NCI-H2227 (cell line): ENCODE measurements at regions not wholly inside any gene's neighbourhood (a gene's known extent, or its start where the extent isn't known, plus 50 kb on each side); places are given as distances from the start of the nearest gene placed in this dataset.
A peak's percentile ranks its signal among the peaks of the same experiment; 100 is the strongest.
"Not testable (repeated sequence)": the region's sequence is repeated elsewhere in the genome, so short reads cannot be mapped to it uniquely, and the experiment has no call there.

Experiments used
- DNase-seq: peaks from one replicate; lab custom pipeline; 2025; ENCODE audit not compliant: unreplicated experiment; lab: John Stamatoyannopoulos, UW

- DNase-seq, result no peak
These were observed 50.2 kb upstream of the SLC35C1 start for GRCh38 chr11:45754741-45755140.

- DNase-seq, result no peak
These were observed 50.7 kb upstream of the SLC35C1 start for GRCh38 chr11:45754261-45754709.

- peak; percentile 54 for DNase-seq
These were observed 52.8 kb upstream of the SLC35C1 start for GRCh38 chr11:45752106-45752505.

GRCh38 chr11:45751430-45751829, 53.5 kb upstream of the SLC35C1 start:
- DNase-seq, result peak; percentile 93

GRCh38 chr11:45750439-45750838, 54.5 kb upstream of the SLC35C1 start:
- no peak for DNase-seq

- DNase-seq, result no peak
These were observed 56.1 kb upstream of the SLC35C1 start for GRCh38 chr11:45748801-45749200.

- no peak for DNase-seq
These were observed 59.7 kb upstream of the SLC35C1 start for GRCh38 chr11:45745065-45745811.

- no peak for DNase-seq
These were observed 61.1 kb upstream of the SLC35C1 start for GRCh38 chr11:45743556-45744468.

GRCh38 chr11:45741582-45741981, 63.4 kb upstream of the SLC35C1 start:
- no peak for DNase-seq

- no peak for DNase-seq
These were observed 63.9 kb upstream of the SLC35C1 start for GRCh38 chr11:45741032-45741431.

GRCh38 chr11:45739866-45740265, 65.1 kb upstream of the SLC35C1 start:
- DNase-seq, result no peak

- not testable (repeated sequence) for DNase-seq
These were observed 65.9 kb upstream of the SLC35C1 start for GRCh38 chr11:45739071-45739470.

GRCh38 chr11:45738194-45738593, 66.8 kb upstream of the SLC35C1 start:
- DNase-seq, result not testable (repeated sequence)

GRCh38 chr11:45737056-45737455, 67.9 kb upstream of the SLC35C1 start:
- no peak for DNase-seq

GRCh38 chr11:45736424-45736823, 68.5 kb upstream of the SLC35C1 start:
- no peak for DNase-seq

- no peak for DNase-seq
These were observed 67.8 kb upstream of the CHST1 start for GRCh38 chr11:45733176-45733575.

- DNase-seq, result no peak
These were observed 66.9 kb upstream of the CHST1 start for GRCh38 chr11:45732343-45732742.

- DNase-seq, result not testable (repeated sequence)
These were observed 65.7 kb upstream of the CHST1 start for GRCh38 chr11:45731171-45731570.

- DNase-seq, result no peak
These were observed 64.6 kb upstream of the CHST1 start for GRCh38 chr11:45730014-45730413.

- no peak for DNase-seq
These were observed 61.2 kb upstream of the CHST1 start for GRCh38 chr11:45726493-45727054.

GRCh38 chr11:45725776-45726492, 60.5 kb upstream of the CHST1 start:
- no peak for DNase-seq
